PC-9 (cell line): ENCODE measurements at regions not wholly inside any gene's neighbourhood (a gene's known extent, or its start where the extent isn't known, plus 50 kb on each side); places are given as distances from the start of the nearest gene placed in this dataset.
A peak's percentile ranks its signal among the peaks of the same experiment; 100 is the strongest.

Experiments
- BruUV-seq: library from RNA; stranded (reverse); fragments of 400-500 nt; replicated peaks from 2 replicates; lab custom pipeline; 2021; lab: Mats Ljungman, UMichigan
- CTCF ChIA-PET: fragments of 300-600 bp; sonication (Branson Sonifier 250); formaldehyde crosslinking; loops from one replicate; lab custom pipeline; 2022; ENCODE audit warnings: antibody characterized with exemption; lab: Charles Lee
- POLR2A ChIA-PET: fragments of 300-600 bp; sonication (Branson Sonifier 250); formaldehyde crosslinking; loops from one replicate; lab custom pipeline; 2022; ENCODE audit warnings: antibody characterized with exemption; ENCODE audit not compliant: unreplicated experiment; lab: Charles Lee
- DNase-seq, 2 experiments: peaks; one replicate each; pipeline versions ENCODE4 v3.0.0 to v3.0.0-alpha.2; 2015 to 2022; ENCODE audit warnings: mixed read lengths in 1 of 2
- H2AFZ ChIP-seq: fragments of 200-600 bp; sonication (generic); 2 replicates; pipeline ENCODE4 v1.8.1; 2017; ENCODE audit warnings: antibody characterized with exemption
- H3F3A ChIP-seq: fragments of 200-600 bp; sonication (generic); 2 replicates; pipeline ENCODE4 v1.8.1; 2017; ENCODE audit warnings: antibody characterized with exemption, mild to moderate bottlenecking, low read depth; ENCODE audit not compliant: insufficient read depth
- H3K27ac ChIP-seq: fragments of 200-600 bp; sonication (generic); 2 replicates; pipeline ENCODE4 v1.6.1; 2016; ENCODE audit warnings: mixed run types
- H3K27me3 ChIP-seq: fragments of 200-600 bp; sonication (generic); 2 replicates; pipeline ENCODE4 v1.6.1; 2016; ENCODE audit warnings: low read depth, mixed run types; ENCODE audit not compliant: insufficient read depth
- H3K36me3 ChIP-seq: fragments of 200-600 bp; sonication (generic); 2 replicates; pipeline ENCODE4 v1.6.1; 2016; ENCODE audit warnings: low read depth, mixed run types
- H3K4me1 ChIP-seq: fragments of 200-600 bp; sonication (generic); replicated peaks from 2 replicates; pipeline ENCODE4 v1.6.1; 2016; ENCODE audit warnings: mixed run types; ENCODE audit not compliant: insufficient read depth
- H3K4me2 ChIP-seq: fragments of 200-600 bp; sonication (generic); 2 replicates; pipeline ENCODE4 v1.6.1; 2017; ENCODE audit warnings: mixed run types
- H3K4me3 ChIP-seq: fragments of 200-600 bp; sonication (generic); 2 replicates; pipeline ENCODE4 v1.6.1; 2016; ENCODE audit warnings: mixed run types
- H3K79me2 ChIP-seq: fragments of 200-600 bp; sonication (generic); 2 replicates; pipeline ENCODE4 v1.6.1; 2017; ENCODE audit warnings: low read depth, mixed run types
- H3K9me2 ChIP-seq: fragments of 200-600 bp; sonication (generic); 2 replicates; pipeline ENCODE4 v1.8.1; 2017; ENCODE audit warnings: mild to moderate bottlenecking; ENCODE audit not compliant: insufficient read depth
- H3K9me3 ChIP-seq: fragments of 200-600 bp; sonication (generic); 2 replicates; pipeline ENCODE4 v1.8.1; 2016; ENCODE audit warnings: low read depth; ENCODE audit not compliant: insufficient read depth
- H4K20me1 ChIP-seq: fragments of 200-600 bp; sonication (generic); 2 replicates; pipeline ENCODE4 v1.8.1; 2017; ENCODE audit not compliant: insufficient read depth
- EZH2 ChIP-seq: fragments of 200-600 bp; sonication (generic); IDR thresholded peaks from 2 replicates; pipeline ENCODE4 v1.8.0; 2017; ENCODE audit warnings: antibody characterized with exemption, low read depth
- intact Hi-C: fragments of 100-400 bp; cut with micrococcal nuclease; formaldehyde crosslinking; loops from one replicate; pipeline ENCODE4 v1.10.0; 2022; ENCODE audit not compliant: unreplicated experiment
- TF ChIP-seq, protein P1 (sequence below): fragments of 200-600 bp; sonication (generic); conservative IDR thresholded peaks from 2 replicates; pipeline ENCODE4 v1.6.1; 2017; ENCODE audit warnings: mixed run types, antibody characterized with exemption, mild to moderate bottlenecking, moderate library complexity

GRCh38 chr4:34148322-34148908 is 2095.9 kb downstream of the ARAP2 start:
- no peak for TF ChIP-seq EZH2
- TF ChIP-seq, protein P1, sequence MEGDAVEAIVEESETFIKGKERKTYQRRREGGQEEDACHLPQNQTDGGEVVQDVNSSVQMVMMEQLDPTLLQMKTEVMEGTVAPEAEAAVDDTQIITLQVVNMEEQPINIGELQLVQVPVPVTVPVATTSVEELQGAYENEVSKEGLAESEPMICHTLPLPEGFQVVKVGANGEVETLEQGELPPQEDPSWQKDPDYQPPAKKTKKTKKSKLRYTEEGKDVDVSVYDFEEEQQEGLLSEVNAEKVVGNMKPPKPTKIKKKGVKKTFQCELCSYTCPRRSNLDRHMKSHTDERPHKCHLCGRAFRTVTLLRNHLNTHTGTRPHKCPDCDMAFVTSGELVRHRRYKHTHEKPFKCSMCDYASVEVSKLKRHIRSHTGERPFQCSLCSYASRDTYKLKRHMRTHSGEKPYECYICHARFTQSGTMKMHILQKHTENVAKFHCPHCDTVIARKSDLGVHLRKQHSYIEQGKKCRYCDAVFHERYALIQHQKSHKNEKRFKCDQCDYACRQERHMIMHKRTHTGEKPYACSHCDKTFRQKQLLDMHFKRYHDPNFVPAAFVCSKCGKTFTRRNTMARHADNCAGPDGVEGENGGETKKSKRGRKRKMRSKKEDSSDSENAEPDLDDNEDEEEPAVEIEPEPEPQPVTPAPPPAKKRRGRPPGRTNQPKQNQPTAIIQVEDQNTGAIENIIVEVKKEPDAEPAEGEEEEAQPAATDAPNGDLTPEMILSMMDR = no peak
- H2AFZ ChIP-seq = 0 out of 2 replicates have a peak overlapping the region, but pooled peaks have one; percentile 22
- H3K9me2 ChIP-seq = no peaks in the 10 kb centered on the region
- no peak overlapping the region for H3K4me3 ChIP-seq
- H3K27me3 ChIP-seq = no peaks in the 10 kb centered on the region
- no peak overlapping the region; the same call in 1 of the 2 replicates for H3K4me2 ChIP-seq
- H3K9me3 ChIP-seq = no peaks in the 10 kb centered on the region
- H3K36me3 ChIP-seq = no peaks in the 10 kb centered on the region
- H3K79me2 ChIP-seq = no peaks in the 10 kb centered on the region
- no TSS peak for BruUV-seq
- ChIA-PET CTCF (no interaction called here), POLR2A (interaction anchor here (0.6 kb wide), 1 partner anchor 7 kb away, joined by 3 read pairs; no protein-coding TSS in a partner anchor)
- no peaks in the 10 kb centered on the region for H3F3A ChIP-seq
- no peak overlapping the region for H3K27ac ChIP-seq
- DNase-seq = no peak
- peaks cover 12% of the 10 kb centered on the region for H3K4me1 ChIP-seq
- no peaks in the 10 kb centered on the region for H4K20me1 ChIP-seq
- intact Hi-C loops = no loop called here

DNA sequence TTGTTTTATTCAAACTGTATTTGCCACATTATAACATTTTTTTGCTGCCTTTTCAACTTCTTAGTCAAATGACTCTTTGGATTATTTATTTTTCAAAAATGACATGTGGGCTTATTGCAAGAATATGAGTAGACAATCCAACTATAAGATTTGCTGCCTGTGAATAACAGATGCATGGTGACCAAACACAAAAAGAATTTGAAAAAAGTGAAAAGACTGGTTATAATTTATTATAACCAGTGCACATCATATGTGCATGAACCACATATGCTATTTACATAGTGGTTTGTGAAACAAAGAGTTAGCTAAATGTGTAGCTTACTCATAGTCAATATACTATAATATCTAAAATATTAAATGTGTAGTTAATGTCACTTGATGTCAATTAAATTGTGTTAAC is 2086.8 kb downstream of the ARAP2 start:
- Histone ChIP-seq H3F3A (no peaks in the 10 kb centered on the region), H3K27ac (no peak overlapping the region), H4K20me1 (no peaks in the 10 kb centered on the region), H3K9me3 (no peaks in the 10 kb centered on the region; the same call in 1 of the 2 replicates), H3K36me3 (no peaks in the 10 kb centered on the region), H3K79me2 (no peaks in the 10 kb centered on the region), H3K4me1 (no peaks in the 10 kb centered on the region), H3K27me3 (no peaks in the 10 kb centered on the region), H3K4me2 (no peak overlapping the region), H2AFZ (no peak overlapping the region), H3K4me3 (no peak overlapping the region), H3K9me2 (no peaks in the 10 kb centered on the region)
- intact Hi-C loops = no loop called here
- no TSS peak for BruUV-seq
- ChIA-PET CTCF (no interaction called here), POLR2A (no interaction called here)
- no peak for DNase-seq
- TF ChIP-seq, protein P1 = no peak
- no peak for TF ChIP-seq EZH2

GRCh38 chr4:34158878-34159277 is 2085.4 kb downstream of the ARAP2 start:
- H3K4me2 ChIP-seq = no peak overlapping the region
- H3F3A ChIP-seq = no peaks in the 10 kb centered on the region
- no peak for DNase-seq
- no peaks in the 10 kb centered on the region for H3K9me2 ChIP-seq
- no peak overlapping the region for H3K4me3 ChIP-seq
- intact Hi-C loops = no loop called here
- no peak overlapping the region for H3K27ac ChIP-seq
- H3K4me1 ChIP-seq = no peaks in the 10 kb centered on the region
- H3K79me2 ChIP-seq = no peaks in the 10 kb centered on the region
- H2AFZ ChIP-seq = no peak overlapping the region
- ChIA-PET CTCF (no interaction called here), POLR2A (no interaction called here)
- H4K20me1 ChIP-seq = no peaks in the 10 kb centered on the region
- TF ChIP-seq EZH2 = no peak
- TF ChIP-seq, protein P1 = no peak
- no peaks in the 10 kb centered on the region for H3K27me3 ChIP-seq
- no peaks in the 10 kb centered on the region for H3K36me3 ChIP-seq
- no TSS peak for BruUV-seq
- H3K9me3 ChIP-seq = no peaks in the 10 kb centered on the region; the same call in 1 of the 2 replicates
